DND-41 (cell line): ENCODE measurements at regions not wholly inside any gene's neighbourhood (a gene's known extent, or its start where the extent isn't known, plus 50 kb on each side); places are given as distances from the start of the nearest gene placed in this dataset.

Experiments used
- ATAC-seq: fragments of 200-7000 bp; cut with Tn5 transposase; 3 replicates; pipeline ENCODE4 v1.9.1; 2021; ENCODE audit warnings: low read depth; ENCODE audit not compliant: insufficient read depth
- DNase-seq: peaks from one replicate; pipeline ENCODE4 v3.0.0-alpha.2; 2020
- H2AFZ ChIP-seq: 2 replicates; pipeline ENCODE4 v1.6.0; 2012; ENCODE audit warnings: low read depth, low read length
- H3K27ac ChIP-seq: 2 replicates; pipeline ENCODE4 v1.5.1; 2012; ENCODE audit warnings: low read length, inconsistent platforms
- H3K27me3 ChIP-seq: fragments of 200-600 bp; sonication (generic); 2 replicates; pipeline ENCODE4 v1.6.0; 2012; ENCODE audit warnings: low read length, mild to moderate bottlenecking, inconsistent platforms; ENCODE audit not compliant: insufficient read depth, poor library complexity
- H3K36me3 ChIP-seq: 2 replicates; pipeline ENCODE4 v1.5.1; 2012; ENCODE audit warnings: low read length, inconsistent platforms; ENCODE audit not compliant: insufficient read depth
- H3K4me1 ChIP-seq: 2 replicates; pipeline ENCODE4 v1.5.1; 2012; ENCODE audit warnings: mild to moderate bottlenecking, low read length; ENCODE audit not compliant: insufficient read depth
- H3K4me2 ChIP-seq: 2 replicates; pipeline ENCODE4 v1.6.0; 2012; ENCODE audit warnings: mild to moderate bottlenecking, moderate library complexity, low read length, inconsistent platforms; ENCODE audit not compliant: insufficient read depth
- H3K4me3 ChIP-seq, 2 experiments: fragments of 200-600 bp in 1 of 2; shearing (Covaris generic) in 1 of 2; 2 replicates each; pipeline ENCODE4 v1.5.1; 2012 to 2016; ENCODE audit warnings: inconsistent platforms in 2 of 2, low read length in 2 of 2, mild to moderate bottlenecking in 2 of 2, low read depth in 1 of 2, moderate library complexity in 1 of 2
- H3K79me2 ChIP-seq: 2 replicates; pipeline ENCODE4 v1.6.0; 2012; ENCODE audit warnings: low read length, inconsistent platforms; ENCODE audit not compliant: insufficient read depth
- H3K9ac ChIP-seq: 2 replicates; pipeline ENCODE4 v1.6.0; 2012; ENCODE audit warnings: low read depth, mild to moderate bottlenecking, inconsistent platforms, low read length, moderate library complexity
- H3K9me3 ChIP-seq: 2 replicates; pipeline ENCODE4 v1.5.1; 2012; ENCODE audit warnings: low read length, moderate library complexity, mild to moderate bottlenecking, inconsistent platforms; ENCODE audit not compliant: insufficient read depth, severe bottlenecking
- H4K20me1 ChIP-seq: 2 replicates; pipeline ENCODE4 v1.6.0; 2012; ENCODE audit warnings: low read length; ENCODE audit not compliant: insufficient read depth
- EZH2 ChIP-seq: IDR thresholded peaks from 3 replicates; pipeline ENCODE4 v1.6.1; 2012; ENCODE audit warnings: borderline replicate concordance, low read depth, mild to moderate bottlenecking, moderate library complexity, low read length, inconsistent platforms; ENCODE audit not compliant: severe bottlenecking
- TF ChIP-seq, protein P1 (sequence below): IDR thresholded peaks from 2 replicates; pipeline ENCODE4 v1.5.1; 2012; ENCODE audit warnings: borderline replicate concordance, low read length, moderate library complexity, mild to moderate bottlenecking; ENCODE audit not compliant: poor library complexity, severe bottlenecking; ENCODE audit errors: extremely low read depth

DNA sequence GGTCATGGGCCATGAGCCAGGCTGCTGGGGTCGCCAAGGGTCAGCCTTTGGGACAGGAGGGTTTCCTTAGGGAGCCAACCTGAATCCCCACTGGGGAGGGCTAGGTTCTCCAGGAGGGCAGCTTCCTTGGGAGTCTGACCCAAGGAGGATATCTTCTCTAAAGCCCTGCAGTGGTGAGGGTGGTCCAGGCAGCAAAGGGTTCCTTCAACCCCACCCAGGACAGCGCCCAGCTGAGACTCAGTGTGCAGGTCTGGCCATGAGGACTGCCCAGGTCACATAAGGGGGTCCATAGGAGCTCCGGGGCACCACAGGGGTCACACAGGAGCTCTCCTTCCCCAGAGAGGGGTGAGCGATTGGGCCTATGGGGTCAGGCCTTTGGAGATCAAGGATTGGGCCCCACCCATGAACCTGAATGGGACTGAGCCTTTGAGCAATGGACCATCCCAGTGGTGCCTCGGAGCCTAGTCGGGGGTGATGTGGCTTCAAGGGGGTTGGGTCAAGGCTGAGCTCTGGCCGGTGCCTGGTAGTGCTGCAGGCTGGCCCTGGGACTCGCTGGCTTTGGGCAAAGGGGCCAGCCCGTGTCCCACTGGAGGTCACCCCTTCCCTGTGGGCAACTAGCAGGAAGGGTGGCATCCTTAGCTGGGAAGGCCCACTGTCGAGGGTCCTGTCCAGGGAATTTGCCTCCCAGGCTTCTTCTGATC, 216.5 kb downstream of the SNRPN start:
- peaks cover 43% of the 10 kb centered on the region for H3K9me3 ChIP-seq
- no peak for TF ChIP-seq EZH2
- TF ChIP-seq, protein P1, sequence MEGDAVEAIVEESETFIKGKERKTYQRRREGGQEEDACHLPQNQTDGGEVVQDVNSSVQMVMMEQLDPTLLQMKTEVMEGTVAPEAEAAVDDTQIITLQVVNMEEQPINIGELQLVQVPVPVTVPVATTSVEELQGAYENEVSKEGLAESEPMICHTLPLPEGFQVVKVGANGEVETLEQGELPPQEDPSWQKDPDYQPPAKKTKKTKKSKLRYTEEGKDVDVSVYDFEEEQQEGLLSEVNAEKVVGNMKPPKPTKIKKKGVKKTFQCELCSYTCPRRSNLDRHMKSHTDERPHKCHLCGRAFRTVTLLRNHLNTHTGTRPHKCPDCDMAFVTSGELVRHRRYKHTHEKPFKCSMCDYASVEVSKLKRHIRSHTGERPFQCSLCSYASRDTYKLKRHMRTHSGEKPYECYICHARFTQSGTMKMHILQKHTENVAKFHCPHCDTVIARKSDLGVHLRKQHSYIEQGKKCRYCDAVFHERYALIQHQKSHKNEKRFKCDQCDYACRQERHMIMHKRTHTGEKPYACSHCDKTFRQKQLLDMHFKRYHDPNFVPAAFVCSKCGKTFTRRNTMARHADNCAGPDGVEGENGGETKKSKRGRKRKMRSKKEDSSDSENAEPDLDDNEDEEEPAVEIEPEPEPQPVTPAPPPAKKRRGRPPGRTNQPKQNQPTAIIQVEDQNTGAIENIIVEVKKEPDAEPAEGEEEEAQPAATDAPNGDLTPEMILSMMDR, result no peak
- no peak overlapping the region for H3K4me3 ChIP-seq
- H3K27me3 ChIP-seq, result no peaks in the 10 kb centered on the region
- no peaks in the 10 kb centered on the region for H3K79me2 ChIP-seq
- no peaks in the 10 kb centered on the region for H4K20me1 ChIP-seq
- H3K9ac ChIP-seq, result no peak overlapping the region
- no peaks in the 10 kb centered on the region for H3K36me3 ChIP-seq
- DNase-seq, result no peak
- H3K27ac ChIP-seq, result no peak overlapping the region
- no peak for ATAC-seq
- H3K4me1 ChIP-seq, result no peaks in the 10 kb centered on the region
- H2AFZ ChIP-seq, result no peak overlapping the region
- H3K4me2 ChIP-seq, result no peak overlapping the region

GRCh38 chr15:25171856-25172687, 217.3 kb downstream of the SNRPN start:
- Histone ChIP-seq H3K4me3 (no peak overlapping the region), H3K9me3 (peaks cover 47% of the 10 kb centered on the region), H3K27ac (no peak overlapping the region), H2AFZ (no peak overlapping the region), H3K36me3 (no peaks in the 10 kb centered on the region), H3K4me2 (no peak overlapping the region), H3K27me3 (no peaks in the 10 kb centered on the region), H4K20me1 (no peaks in the 10 kb centered on the region), H3K9ac (no peak overlapping the region), H3K4me1 (no peaks in the 10 kb centered on the region), H3K79me2 (no peaks in the 10 kb centered on the region)
- ATAC-seq (no peak), DNase-seq (no peak)
- no peak for TF ChIP-seq EZH2
- TF ChIP-seq, protein P1, result no peak

DNA sequence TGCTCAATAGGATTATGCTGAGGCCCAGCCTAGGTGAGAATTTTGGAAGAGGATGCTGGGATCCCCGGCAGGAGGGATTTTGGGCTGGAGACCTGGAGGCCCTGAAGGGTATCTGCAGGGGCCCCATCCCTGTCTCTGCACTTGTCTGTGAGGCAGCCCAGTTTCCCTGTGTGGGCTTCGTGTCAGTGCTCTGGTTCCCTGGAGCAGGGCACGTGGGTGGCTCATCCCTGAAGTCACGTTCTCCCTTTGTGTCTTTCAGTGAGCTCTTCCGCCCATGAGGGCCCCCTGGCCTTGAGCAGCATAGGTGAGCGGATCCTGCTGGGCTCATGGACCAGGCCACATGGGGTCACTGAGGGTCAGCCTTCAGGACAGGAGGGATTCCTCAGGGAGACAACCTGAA, 217.9 kb downstream of the SNRPN start:
- no peak for ATAC-seq
- H3K9me3 ChIP-seq, result peaks cover 52% of the 10 kb centered on the region

More for the DNA sequence above, 217.9 kb downstream of the SNRPN start:
- Histone ChIP-seq H3K27ac (no peak overlapping the region), H2AFZ (no peak overlapping the region), H4K20me1 (no peaks in the 10 kb centered on the region), H3K4me3 (no peak overlapping the region), H3K79me2 (no peaks in the 10 kb centered on the region), H3K36me3 (no peaks in the 10 kb centered on the region), H3K9ac (no peak overlapping the region), H3K4me1 (no peaks in the 10 kb centered on the region), H3K4me2 (no peak overlapping the region), H3K27me3 (no peaks in the 10 kb centered on the region)
- DNase-seq, result no peak
- TF ChIP-seq, protein P1, result no peak
- TF ChIP-seq EZH2, result no peak
